ENCODE measurements at regions not wholly inside any gene's neighbourhood (a gene's known extent, or its start where the extent isn't known, plus 50 kb on each side); places are given as distances from the start of the nearest gene placed in this dataset.

- DNase-seq (ENCODE audit: low read depth): no peak
- H3K4me3 ChIP-seq (ENCODE audit: low read length): no peak overlapping the region
- TF ChIP-seq, protein P1, sequence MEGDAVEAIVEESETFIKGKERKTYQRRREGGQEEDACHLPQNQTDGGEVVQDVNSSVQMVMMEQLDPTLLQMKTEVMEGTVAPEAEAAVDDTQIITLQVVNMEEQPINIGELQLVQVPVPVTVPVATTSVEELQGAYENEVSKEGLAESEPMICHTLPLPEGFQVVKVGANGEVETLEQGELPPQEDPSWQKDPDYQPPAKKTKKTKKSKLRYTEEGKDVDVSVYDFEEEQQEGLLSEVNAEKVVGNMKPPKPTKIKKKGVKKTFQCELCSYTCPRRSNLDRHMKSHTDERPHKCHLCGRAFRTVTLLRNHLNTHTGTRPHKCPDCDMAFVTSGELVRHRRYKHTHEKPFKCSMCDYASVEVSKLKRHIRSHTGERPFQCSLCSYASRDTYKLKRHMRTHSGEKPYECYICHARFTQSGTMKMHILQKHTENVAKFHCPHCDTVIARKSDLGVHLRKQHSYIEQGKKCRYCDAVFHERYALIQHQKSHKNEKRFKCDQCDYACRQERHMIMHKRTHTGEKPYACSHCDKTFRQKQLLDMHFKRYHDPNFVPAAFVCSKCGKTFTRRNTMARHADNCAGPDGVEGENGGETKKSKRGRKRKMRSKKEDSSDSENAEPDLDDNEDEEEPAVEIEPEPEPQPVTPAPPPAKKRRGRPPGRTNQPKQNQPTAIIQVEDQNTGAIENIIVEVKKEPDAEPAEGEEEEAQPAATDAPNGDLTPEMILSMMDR (IDR thresholded peaks at IDR 0.05; ENCODE audit: insufficient read depth, low read depth, low read length, missing control alignments): no peak
These were observed 98.2 kb upstream of the TMEM178A start for GRCh38 chr2:39567507-39567906.

DNA sequence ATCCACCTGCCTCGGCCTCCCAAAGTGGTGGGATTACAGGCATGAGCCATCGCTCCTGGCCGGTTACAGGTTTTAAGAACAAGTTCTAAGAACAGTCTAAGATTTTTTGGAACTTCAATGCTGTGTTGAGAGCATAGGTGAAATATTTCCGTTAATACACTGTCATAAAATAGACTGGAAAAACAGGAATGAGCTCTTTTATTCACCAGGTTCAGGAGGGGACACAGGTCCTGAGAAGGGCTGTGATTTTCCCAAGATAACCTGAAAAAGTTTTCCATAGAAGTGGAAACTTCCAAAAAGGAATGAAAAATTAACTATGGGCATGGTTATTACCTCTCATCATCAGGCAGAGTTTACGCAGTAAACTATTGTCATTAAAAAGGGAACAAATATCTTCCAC lies 97.6 kb upstream of the TMEM178A start:
- TF ChIP-seq, protein P1 (IDR thresholded peaks at IDR 0.05; ENCODE audit: insufficient read depth, low read depth, low read length, missing control alignments): no peak
- DNase-seq (ENCODE audit: low read depth): peak; percentile 48
- H3K4me3 ChIP-seq (ENCODE audit: low read length): no peak overlapping the region

GRCh38 chr2:39568561-39569006 lies 97.1 kb upstream of the TMEM178A start:
- TF ChIP-seq, protein P1 (IDR thresholded peaks at IDR 0.05; ENCODE audit: insufficient read depth, low read depth, low read length, missing control alignments): no peak
- DNase-seq (ENCODE audit: low read depth): peak; percentile 61
- no peak overlapping the region for H3K4me3 ChIP-seq (ENCODE audit: low read length)

- no peak overlapping the region for H3K4me3 ChIP-seq (ENCODE audit: low read length)
- TF ChIP-seq, protein P1 (IDR thresholded peaks at IDR 0.05; ENCODE audit: insufficient read depth, low read depth, low read length, missing control alignments): no peak
- DNase-seq (ENCODE audit: low read depth): no peak
These were observed 95.6 kb upstream of the TMEM178A start for GRCh38 chr2:39570130-39570555.

DNA sequence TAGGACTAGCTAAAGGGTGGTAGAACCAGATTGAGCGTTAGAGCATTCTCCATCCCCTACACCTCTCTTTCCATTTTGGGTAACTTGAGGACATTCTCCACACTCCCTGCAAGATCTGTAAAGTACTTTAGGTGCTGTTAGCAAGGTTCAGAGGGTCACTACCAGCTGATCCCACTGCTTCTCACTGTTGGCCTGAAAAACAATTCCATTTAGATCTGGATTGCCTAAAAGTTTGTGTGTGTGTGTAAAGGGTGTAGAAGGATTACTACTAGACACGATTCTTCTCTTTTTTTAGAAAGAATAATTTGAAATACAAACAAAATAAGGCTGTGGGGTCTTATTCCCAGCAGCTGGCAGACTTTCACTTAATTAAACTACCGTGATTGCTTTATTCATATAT lies 95.1 kb upstream of the TMEM178A start:
- no peak overlapping the region for H3K4me3 ChIP-seq (ENCODE audit: low read length)
- TF ChIP-seq, protein P1 (IDR thresholded peaks at IDR 0.05; ENCODE audit: insufficient read depth, low read depth, low read length, missing control alignments): no peak
- DNase-seq (ENCODE audit: low read depth): no peak

DNA sequence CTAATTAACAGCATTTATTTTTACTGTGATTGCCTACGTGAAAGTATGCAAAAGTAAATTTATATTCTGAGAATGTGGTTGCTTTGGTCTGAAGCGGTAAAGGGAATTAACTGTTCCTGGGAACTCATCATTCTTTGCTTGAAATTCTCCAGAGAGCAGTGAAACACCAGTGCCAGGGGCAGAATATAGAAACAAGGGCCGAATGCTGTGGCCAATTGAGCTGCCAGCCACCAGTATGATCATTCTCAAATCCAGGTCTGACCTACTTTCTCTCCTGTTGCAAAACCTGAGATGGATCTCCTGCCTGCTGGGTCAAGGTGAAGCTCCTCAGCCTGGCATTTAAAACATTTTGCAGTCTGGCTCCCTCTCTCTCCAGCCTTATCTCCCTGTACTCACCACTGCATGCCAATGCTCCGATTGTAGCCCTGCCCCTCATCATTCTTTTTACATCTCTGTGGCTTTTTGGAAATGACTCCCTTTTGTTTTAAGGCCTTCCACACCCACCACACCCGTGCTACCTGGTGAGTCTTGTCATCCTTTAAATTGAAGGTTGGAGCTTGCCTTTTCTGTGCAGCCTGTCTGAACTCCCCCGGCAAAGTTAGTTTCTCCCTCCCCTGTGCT lies 94.5 kb upstream of the TMEM178A start:
- peak; percentile 16 for DNase-seq (ENCODE audit: low read depth)
- no peak overlapping the region for H3K4me3 ChIP-seq (ENCODE audit: low read length)
- TF ChIP-seq, protein P1 (IDR thresholded peaks at IDR 0.05; ENCODE audit: insufficient read depth, low read depth, low read length, missing control alignments): no peak

- H3K4me3 ChIP-seq (ENCODE audit: low read length): no peak overlapping the region
- TF ChIP-seq, protein P1 (IDR thresholded peaks at IDR 0.05; ENCODE audit: insufficient read depth, low read depth, low read length, missing control alignments): no peak
These were observed 92.4 kb upstream of the TMEM178A start for GRCh38 chr2:39573276-39573675.

More at GRCh38 chr2:39573276-39573675, 92.4 kb upstream of the TMEM178A start:
- DNase-seq (ENCODE audit: low read depth): peak; percentile 59

All from epithelial cell of esophagus (primary cell).